H7 (cell line): ENCODE measurements at regions not wholly inside any gene's neighbourhood (a gene's known extent, or its start where the extent isn't known, plus 50 kb on each side); places are given as distances from the start of the nearest gene placed in this dataset.

Experiments used
- DNase-seq: peaks from one replicate; pipeline ENCODE4 v3.0.0; 2012
- H3K27me3 ChIP-seq: 2 replicates; pipeline ENCODE4 v1.6.0; 2011; ENCODE audit warnings: mild to moderate bottlenecking, low read length; ENCODE audit not compliant: control insufficient read depth, insufficient read depth
- H3K36me3 ChIP-seq: replicated peaks from 2 replicates; pipeline ENCODE4 v1.5.1; 2011; ENCODE audit warnings: low read length; ENCODE audit not compliant: control insufficient read depth, insufficient read depth
- H3K4me3 ChIP-seq: 2 replicates; pipeline ENCODE4 v1.5.1; 2011; ENCODE audit warnings: low read depth, mild to moderate bottlenecking, control low read depth, low read length, moderate library complexity; ENCODE audit not compliant: insufficient read depth

- Histone ChIP-seq H3K4me3 (no peak overlapping the region), H3K27me3 (peaks cover 2% of the 10 kb centered on the region; the same call in 1 of the 2 replicates), H3K36me3 (no peaks in the 10 kb centered on the region)
- peak; percentile 44 for DNase-seq
These were observed 134.0 kb upstream of the IRX6 start for GRCh38 chr16:55189682-55190636.

GRCh38 chr16:55192734-55193133, 131.3 kb upstream of the IRX6 start:
- Histone ChIP-seq H3K4me3 (no peak overlapping the region), H3K36me3 (no peaks in the 10 kb centered on the region), H3K27me3 (peaks cover 2% of the 10 kb centered on the region; the same call in 1 of the 2 replicates)
- DNase-seq, result no peak

GRCh38 chr16:55203570-55203969, 120.4 kb upstream of the IRX6 start:
- H3K36me3 ChIP-seq, result no peaks in the 10 kb centered on the region
- H3K27me3 ChIP-seq, result no peaks in the 10 kb centered on the region
- no peak overlapping the region for H3K4me3 ChIP-seq
- no peak for DNase-seq

GRCh38 chr16:55204069-55204468, 119.9 kb upstream of the IRX6 start:
- Histone ChIP-seq H3K4me3 (no peak overlapping the region), H3K27me3 (no peaks in the 10 kb centered on the region), H3K36me3 (no peaks in the 10 kb centered on the region)
- DNase-seq, result no peak

- H3K4me3 ChIP-seq, result no peak overlapping the region
- no peaks in the 10 kb centered on the region for H3K27me3 ChIP-seq
- DNase-seq, result no peak
- no peaks in the 10 kb centered on the region for H3K36me3 ChIP-seq
These were observed 119.1 kb upstream of the IRX6 start for GRCh38 chr16:55204923-55205322.

GRCh38 chr16:55207693-55208428, 116.1 kb upstream of the IRX6 start:
- H3K27me3 ChIP-seq, result no peaks in the 10 kb centered on the region
- no peak for DNase-seq
- H3K36me3 ChIP-seq, result no peaks in the 10 kb centered on the region
- H3K4me3 ChIP-seq, result no peak overlapping the region

- H3K4me3 ChIP-seq, result no peak overlapping the region
- H3K27me3 ChIP-seq, result no peaks in the 10 kb centered on the region
- DNase-seq, result no peak
- no peaks in the 10 kb centered on the region for H3K36me3 ChIP-seq
These were observed 114.4 kb upstream of the IRX6 start for GRCh38 chr16:55209626-55210025.

- H3K27me3 ChIP-seq, result no peaks in the 10 kb centered on the region
- H3K4me3 ChIP-seq, result no peak overlapping the region
- no peaks in the 10 kb centered on the region for H3K36me3 ChIP-seq
- no peak for DNase-seq
These were observed 111.2 kb upstream of the IRX6 start for GRCh38 chr16:55212791-55213190.

GRCh38 chr16:55214412-55214811, 109.6 kb upstream of the IRX6 start:
- no peak for DNase-seq
- no peaks in the 10 kb centered on the region for H3K27me3 ChIP-seq
- no peak overlapping the region for H3K4me3 ChIP-seq
- no peaks in the 10 kb centered on the region for H3K36me3 ChIP-seq

GRCh38 chr16:55214974-55215494, 109.0 kb upstream of the IRX6 start:
- Histone ChIP-seq H3K36me3 (no peaks in the 10 kb centered on the region), H3K27me3 (no peaks in the 10 kb centered on the region), H3K4me3 (no peak overlapping the region)
- no peak for DNase-seq

GRCh38 chr16:55217392-55217791, 106.6 kb upstream of the IRX6 start:
- Histone ChIP-seq H3K27me3 (no peaks in the 10 kb centered on the region), H3K36me3 (no peaks in the 10 kb centered on the region), H3K4me3 (no peak overlapping the region)
- DNase-seq, result no peak

GRCh38 chr16:55221836-55222235, 102.2 kb upstream of the IRX6 start:
- H3K4me3 ChIP-seq, result no peak overlapping the region
- no peak for DNase-seq
- no peaks in the 10 kb centered on the region for H3K27me3 ChIP-seq
- no peaks in the 10 kb centered on the region for H3K36me3 ChIP-seq

GRCh38 chr16:55222486-55222885, 101.5 kb upstream of the IRX6 start:
- H3K36me3 ChIP-seq, result no peaks in the 10 kb centered on the region
- no peak for DNase-seq
- H3K27me3 ChIP-seq, result no peaks in the 10 kb centered on the region
- no peak overlapping the region for H3K4me3 ChIP-seq

GRCh38 chr16:55225972-55226542, 97.9 kb upstream of the IRX6 start:
- no peak overlapping the region for H3K4me3 ChIP-seq
- H3K27me3 ChIP-seq, result no peaks in the 10 kb centered on the region
- no peaks in the 10 kb centered on the region for H3K36me3 ChIP-seq
- DNase-seq, result no peak
